B cell (primary cell): ENCODE measurements at regions not wholly inside any gene's neighbourhood (a gene's known extent, or its start where the extent isn't known, plus 50 kb on each side); places are given as distances from the start of the nearest gene placed in this dataset.

ENCODE experiments used
- ATAC-seq: fragments of 200-7000 bp; cut with Tn5 transposase; one replicate; pipeline ENCODE4 v1.10.0; 2021; ENCODE audit warnings: low read depth, mild to moderate bottlenecking, moderate number of reproducible peaks, moderate library complexity
- CTCF ChIA-PET: fragments of 350-600 bp; sonication (Branson Sonifier 250); formaldehyde crosslinking; loops from one replicate; lab custom pipeline; 2021; ENCODE audit warnings: antibody characterized with exemption, inconsistent platforms; lab: Charles Lee
- POLR2A ChIA-PET: fragments of 350-600 bp; sonication (Branson Sonifier 250); formaldehyde crosslinking; loops from one replicate; lab custom pipeline; 2021; ENCODE audit warnings: antibody characterized with exemption; lab: Charles Lee
- DNase-seq: peaks from one replicate; pipeline ENCODE4 v3.0.0; 2013
- H2AFZ ChIP-seq: 2 replicates; pipeline ENCODE4 v1.6.1; 2012; ENCODE audit warnings: mild to moderate bottlenecking, low read depth, low read length; ENCODE audit not compliant: insufficient read depth, poor library complexity, severe bottlenecking
- H3K27ac ChIP-seq, 2 donors: 1 replicate in 1 of 2; 2 replicates in 1 of 2; pipeline ENCODE4 v1.5.1; 2012 to 2013; ENCODE audit warnings: low read length in 2 of 2, mild to moderate bottlenecking in 2 of 2, moderate library complexity in 1 of 2
- H3K27me3 ChIP-seq, 4 experiments: fragments of 200-600 bp in 1 of 4; sonication (generic) in 1 of 4; replicated peaks in 1 of 4; 1 replicate in 2 of 4; 2 replicates in 2 of 4; pipeline versions ENCODE4 v1.6.1 to v1.7.0; 2013 to 2016; ENCODE audit warnings: low read length in 3 of 4, mild to moderate bottlenecking in 2 of 4, mixed read lengths in 1 of 4, moderate library complexity in 1 of 4; ENCODE audit not compliant: insufficient read depth in 4 of 4, control insufficient read depth in 3 of 4; ENCODE audit errors: control extremely low read depth in 1 of 4
- H3K36me3 ChIP-seq, 2 experiments: replicated peaks in 1 of 2; 1 replicate in 1 of 2; 2 replicates in 1 of 2; pipeline versions ENCODE4 v1.6.1 to v1.7.1; 2013; ENCODE audit warnings: low read length in 1 of 2; ENCODE audit not compliant: insufficient read depth in 2 of 2, control insufficient read depth in 1 of 2; ENCODE audit errors: control extremely low read depth in 1 of 2, extremely low read depth in 1 of 2
- H3K4me1 ChIP-seq, 2 donors: fragments of 200-600 bp in 1 of 2; sonication (generic) in 1 of 2; 1 replicate in 1 of 2; 2 replicates in 1 of 2; pipeline versions ENCODE4 v1.5.1 to v1.6.1; 2013 to 2017; ENCODE audit warnings: low read length in 2 of 2; ENCODE audit not compliant: control insufficient read depth in 2 of 2, insufficient read depth in 2 of 2
- H3K4me2 ChIP-seq: replicated peaks from 2 replicates; pipeline ENCODE3; 2012; ENCODE audit warnings: mild to moderate bottlenecking, low read depth, low read length; ENCODE audit not compliant: poor library complexity, severe bottlenecking
- H3K4me3 ChIP-seq, 5 experiments: fragments of 200-600 bp in 1 of 5; sonication (generic) in 1 of 5; 1 replicate in 3 of 5; 2 replicates in 2 of 5; pipeline versions ENCODE4 v1.5.1 to v1.7.0; 2011 to 2016; ENCODE audit warnings: low read length in 4 of 5, mild to moderate bottlenecking in 4 of 5, low read depth in 2 of 5, control low read depth in 1 of 5, moderate library complexity in 1 of 5; ENCODE audit not compliant: insufficient read depth in 1 of 5; ENCODE audit errors: control extremely low read depth in 1 of 5, extremely low read depth in 1 of 5
- H3K79me2 ChIP-seq: fragments of 200-600 bp; sonication (generic); one replicate; pipeline ENCODE4 v1.6.0; 2016; ENCODE audit warnings: low read length; ENCODE audit not compliant: control insufficient read depth, insufficient read depth
- H3K9ac ChIP-seq: fragments of 200-600 bp; sonication (generic); 2 replicates; pipeline ENCODE4 v1.6.1; 2017; ENCODE audit warnings: mild to moderate bottlenecking, low read length, moderate library complexity
- H3K9me3 ChIP-seq, 3 donors: one replicate each; pipeline versions ENCODE4 v1.6.1 to v1.7.1; 2013; ENCODE audit warnings: low read length in 2 of 3; ENCODE audit not compliant: control insufficient read depth in 2 of 3, insufficient read depth in 1 of 3; ENCODE audit errors: control extremely low read depth in 1 of 3
- H4K20me1 ChIP-seq: 2 replicates; pipeline ENCODE4 v1.6.0; 2012; ENCODE audit warnings: mild to moderate bottlenecking, low read length; ENCODE audit not compliant: insufficient read depth, control insufficient read depth, poor library complexity, severe bottlenecking
- H3K27ac Mint-ChIP-seq: one replicate; pipeline ENCODE4 v1.8.0; 2021; ENCODE audit warnings: mixed read lengths
- H3K27me3 Mint-ChIP-seq: one replicate; pipeline ENCODE4 v1.8.0; 2021; ENCODE audit warnings: mixed read lengths
- H3K4me1 Mint-ChIP-seq: one replicate; pipeline ENCODE4 v1.8.0; 2021; ENCODE audit warnings: mixed read lengths
- H3K4me3 Mint-ChIP-seq: one replicate; pipeline ENCODE4 v1.8.0; 2021; ENCODE audit warnings: mixed read lengths
- H3K9me3 Mint-ChIP-seq: one replicate; pipeline ENCODE4 v1.8.0; 2022; ENCODE audit warnings: mixed read lengths; ENCODE audit not compliant: insufficient read depth
- EZH2 ChIP-seq: IDR thresholded peaks from 2 replicates; pipeline ENCODE4 v1.6.1; 2012; ENCODE audit warnings: borderline replicate concordance, low read depth, mild to moderate bottlenecking, moderate library complexity, low read length; ENCODE audit not compliant: insufficient read depth, poor library complexity, severe bottlenecking
- WGBS: methylation state at CpG from one replicate; pipeline ENCODE4 v1.1.5; 2013; ENCODE audit warnings: missing lambda C conversion rate; ENCODE audit not compliant: insufficient coverage; 5-methylcytosine and 5-hydroxymethylcytosine counted together
- intact Hi-C: fragments of 100-400 bp; cut with micrococcal nuclease; formaldehyde crosslinking; loops from one replicate; pipeline ENCODE4 v1.10.0; 2022
- TF ChIP-seq, protein P1 (sequence below): fragments of 200-600 bp; IDR thresholded peaks from one replicate; pipeline ENCODE4 v1.8.0; 2022; ENCODE audit warnings: antibody characterized with exemption, mild to moderate bottlenecking

DNA sequence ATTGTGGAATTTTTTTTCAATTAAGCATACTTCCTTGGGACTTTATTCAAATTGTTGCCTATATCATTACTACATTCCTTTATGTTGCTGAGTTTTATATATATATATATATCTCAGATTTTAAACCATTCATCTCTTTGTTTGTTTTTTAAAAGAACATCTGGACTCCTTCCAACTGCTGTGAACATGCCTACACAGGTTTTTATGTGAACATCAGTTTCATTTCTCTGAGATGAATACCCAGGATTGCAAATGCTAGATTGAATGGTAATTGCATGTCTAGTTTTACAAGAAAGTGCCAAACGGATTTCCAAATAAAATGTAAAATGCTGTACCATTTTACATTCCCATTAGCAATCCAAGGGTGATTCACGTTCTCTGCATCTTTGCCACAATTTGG is 1289.3 kb downstream of the HACE1 start:
- Mint-ChIP-seq H3K27ac (no peak overlapping the region), H3K27me3 (no peaks in the 10 kb centered on the region), H3K4me3 (no peak overlapping the region), H3K9me3 (no peaks in the 10 kb centered on the region), H3K4me1 (no peaks in the 10 kb centered on the region)
- H3K4me3 ChIP-seq, result no peak overlapping the region
- H3K79me2 ChIP-seq, result no peaks in the 10 kb centered on the region
- H3K36me3 ChIP-seq, result no peaks in the 10 kb centered on the region
- ChIA-PET POLR2A (no interaction called here), CTCF (no interaction called here)
- DNase-seq, result no peak
- no peaks in the 10 kb centered on the region for H4K20me1 ChIP-seq
- H3K9me3 ChIP-seq, result no peaks in the 10 kb centered on the region
- H3K27me3 ChIP-seq, result no peaks in the 10 kb centered on the region
- no peak for TF ChIP-seq EZH2
- TF ChIP-seq, protein P1, sequence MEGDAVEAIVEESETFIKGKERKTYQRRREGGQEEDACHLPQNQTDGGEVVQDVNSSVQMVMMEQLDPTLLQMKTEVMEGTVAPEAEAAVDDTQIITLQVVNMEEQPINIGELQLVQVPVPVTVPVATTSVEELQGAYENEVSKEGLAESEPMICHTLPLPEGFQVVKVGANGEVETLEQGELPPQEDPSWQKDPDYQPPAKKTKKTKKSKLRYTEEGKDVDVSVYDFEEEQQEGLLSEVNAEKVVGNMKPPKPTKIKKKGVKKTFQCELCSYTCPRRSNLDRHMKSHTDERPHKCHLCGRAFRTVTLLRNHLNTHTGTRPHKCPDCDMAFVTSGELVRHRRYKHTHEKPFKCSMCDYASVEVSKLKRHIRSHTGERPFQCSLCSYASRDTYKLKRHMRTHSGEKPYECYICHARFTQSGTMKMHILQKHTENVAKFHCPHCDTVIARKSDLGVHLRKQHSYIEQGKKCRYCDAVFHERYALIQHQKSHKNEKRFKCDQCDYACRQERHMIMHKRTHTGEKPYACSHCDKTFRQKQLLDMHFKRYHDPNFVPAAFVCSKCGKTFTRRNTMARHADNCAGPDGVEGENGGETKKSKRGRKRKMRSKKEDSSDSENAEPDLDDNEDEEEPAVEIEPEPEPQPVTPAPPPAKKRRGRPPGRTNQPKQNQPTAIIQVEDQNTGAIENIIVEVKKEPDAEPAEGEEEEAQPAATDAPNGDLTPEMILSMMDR, result no peak
- no peak for ATAC-seq
- no CpG with 5 or more reads among the region's 2 CpGs for WGBS
- no peak overlapping the region for H3K27ac ChIP-seq
- no peak overlapping the region for H3K4me2 ChIP-seq
- H3K9ac ChIP-seq, result no peak overlapping the region
- H2AFZ ChIP-seq, result no peak overlapping the region
- no peaks in the 10 kb centered on the region for H3K4me1 ChIP-seq
- intact Hi-C loops, result no loop called here

DNA sequence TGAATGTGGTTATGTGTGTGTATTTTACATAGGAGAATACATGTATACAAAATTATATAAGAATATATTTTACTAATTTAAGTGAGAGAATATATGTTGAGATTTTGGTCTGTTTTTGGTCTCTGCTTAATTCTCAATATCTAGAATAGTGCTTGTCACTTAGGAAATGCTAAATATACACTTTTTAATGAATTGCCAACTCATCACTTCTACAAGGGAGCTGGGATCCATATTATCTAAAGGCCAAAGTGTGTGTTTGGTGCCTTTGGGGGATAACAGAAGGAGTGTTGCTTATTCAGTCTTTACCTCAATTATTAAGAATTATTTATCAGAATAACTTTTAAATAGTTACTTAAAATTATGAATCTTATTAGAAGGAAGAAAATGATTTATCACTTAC is 1304.8 kb downstream of the HACE1 start:
- H3K4me2 ChIP-seq, result no peak overlapping the region
- no peak for DNase-seq
- ATAC-seq, result no peak
- no peaks in the 10 kb centered on the region for H3K27me3 Mint-ChIP-seq
- H3K9ac ChIP-seq, result no peak overlapping the region
- no peak overlapping the region for H3K4me3 ChIP-seq
- no peak overlapping the region for H3K4me3 Mint-ChIP-seq
- CTCF ChIA-PET, result no interaction called here
- peaks cover 2% of the 10 kb centered on the region for H3K9me3 Mint-ChIP-seq
- H4K20me1 ChIP-seq, result no peaks in the 10 kb centered on the region
- no peaks in the 10 kb centered on the region for H3K36me3 ChIP-seq
- intact Hi-C loops, result no loop called here
- no peak overlapping the region for H2AFZ ChIP-seq
- H3K27ac ChIP-seq, result no peak overlapping the region
- H3K4me1 ChIP-seq, result no peaks in the 10 kb centered on the region
- no peaks in the 10 kb centered on the region for H3K4me1 Mint-ChIP-seq
- POLR2A ChIA-PET, result no interaction called here
- no peak overlapping the region for H3K27ac Mint-ChIP-seq
- H3K27me3 ChIP-seq, result no peaks in the 10 kb centered on the region
- no peak for TF ChIP-seq EZH2
- TF ChIP-seq, protein P1, result no peak
- no peaks in the 10 kb centered on the region for H3K9me3 ChIP-seq
- H3K79me2 ChIP-seq, result no peaks in the 10 kb centered on the region
